SK-N-SH treated with all-trans-retinoic acid at 6 μM for 48 hours (cell line): ENCODE measurements at regions not wholly inside any gene's neighbourhood (a gene's known extent, or its start where the extent isn't known, plus 50 kb on each side); places are given as distances from the start of the nearest gene placed in this dataset.

ENCODE experiments used
- ARNTL ChIP-seq: fragments of 450-650 bp; formaldehyde crosslinking; IDR thresholded peaks from 2 replicates; pipeline ENCODE4 v1.5.0; 2020; ENCODE audit warnings: low read depth, mild to moderate bottlenecking, moderate library complexity, borderline replicate concordance
- BACH2 ChIP-seq: fragments of 250-450 bp; sonication (Bioruptor Pico); IDR thresholded peaks from 2 replicates; pipeline ENCODE4 v1.9.0; 2021; ENCODE audit warnings: mild to moderate bottlenecking, borderline replicate concordance
- TCF4 ChIP-seq: fragments of 250-450 bp; sonication (Bioruptor Pico); IDR thresholded peaks from 2 replicates; pipeline ENCODE4 v1.8.0; 2021; ENCODE audit warnings: mild to moderate bottlenecking, moderate library complexity, borderline replicate concordance
- ZFP30 ChIP-seq: fragments of 450-650 bp; formaldehyde crosslinking; IDR thresholded peaks from 2 replicates; pipeline ENCODE4 v1.5.0; 2022; ENCODE audit warnings: mild to moderate bottlenecking, moderate library complexity

DNA sequence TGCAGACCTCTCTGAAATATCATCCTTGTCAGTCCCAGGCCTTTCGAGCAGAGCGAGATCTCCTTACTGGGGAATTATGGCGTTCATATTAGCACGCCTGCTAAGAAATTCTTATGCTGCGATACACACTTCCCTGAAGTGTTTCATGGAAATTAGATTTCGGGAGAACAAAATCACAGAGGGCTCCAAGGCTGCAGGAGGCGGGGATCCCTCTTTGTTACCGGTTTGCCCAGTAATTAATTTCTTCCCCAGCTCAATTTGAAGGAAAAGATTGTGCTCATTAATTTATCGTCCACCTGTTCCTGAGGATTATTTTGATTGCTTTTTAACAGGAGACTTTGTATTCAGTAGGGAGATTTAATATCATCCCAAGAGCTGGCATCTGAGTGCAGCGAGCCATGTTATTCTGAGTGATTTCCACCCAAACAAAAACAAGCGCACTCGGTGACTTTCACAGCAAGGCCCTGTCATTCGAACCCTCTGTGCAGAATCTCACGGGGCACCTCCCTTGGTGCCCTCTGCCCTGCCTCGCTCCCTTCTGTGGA is 202.3 kb upstream of the GALNT2 start:
- TF ChIP-seq BACH2 (CRISPR knock-in tag) (no peak), TCF4 (CRISPR knock-in tag) (no peak), ZFP30 (CRISPR knock-in tag) (no peak), ARNTL (CRISPR knock-in tag) (no peak)
